ENCODE measurements at regions not wholly inside any gene's neighbourhood (a gene's known extent, or its start where the extent isn't known, plus 50 kb on each side); places are given as distances from the start of the nearest gene placed in this dataset.

GRCh38 chr14:59101476-59101875, 87.0 kb upstream of the DAAM1 start:
- Histone ChIP-seq H3K9me3 (no peaks in the 10 kb centered on the region), H3K27me3 (ENCODE audit: insufficient read depth) (no peaks in the 10 kb centered on the region), H2AFZ (ENCODE audit: low read depth) (no peak overlapping the region), H3K4me3 (ENCODE audit: low read depth in 2 of 2, low read length in 1 of 2) (no peak overlapping the region), H3K27ac (ENCODE audit: low read depth in 2 of 2, low read length in 1 of 2) (no peak overlapping the region), H3K9ac (no peak overlapping the region), H3K79me2 (ENCODE audit: insufficient read depth) (no peaks in the 10 kb centered on the region), H3K36me3 (replicated peaks in 1 of 2; ENCODE audit: control insufficient read depth in 1 of 2, insufficient read depth in 2 of 2, low read length in 1 of 2) (no peaks in the 10 kb centered on the region), H3K4me1 (ENCODE audit: control insufficient read depth in 1 of 2, insufficient read depth in 2 of 2, low read depth in 1 of 2, low read length in 1 of 2) (peaks cover 0 to 9% of the 10 kb centered on the region in 2 experiments; a peak in 1 of 4 replicates), H3K4me2 (no peak overlapping the region), H4K20me1 (ENCODE audit: insufficient read depth) (no peaks in the 10 kb centered on the region), H3F3A (replicated peaks; ENCODE audit: insufficient read depth) (peaks cover 17% of the 10 kb centered on the region), H3K9me2 (no peaks in the 10 kb centered on the region)
- no peak for DNase-seq
- ChIA-PET POLR2A (no interaction called here), CTCF (interaction anchor here (1.2 kb wide), 1 partner anchor 463 kb away, joined by 4 read pairs; no protein-coding TSS in a partner anchor)
- TF ChIP-seq, protein P1, sequence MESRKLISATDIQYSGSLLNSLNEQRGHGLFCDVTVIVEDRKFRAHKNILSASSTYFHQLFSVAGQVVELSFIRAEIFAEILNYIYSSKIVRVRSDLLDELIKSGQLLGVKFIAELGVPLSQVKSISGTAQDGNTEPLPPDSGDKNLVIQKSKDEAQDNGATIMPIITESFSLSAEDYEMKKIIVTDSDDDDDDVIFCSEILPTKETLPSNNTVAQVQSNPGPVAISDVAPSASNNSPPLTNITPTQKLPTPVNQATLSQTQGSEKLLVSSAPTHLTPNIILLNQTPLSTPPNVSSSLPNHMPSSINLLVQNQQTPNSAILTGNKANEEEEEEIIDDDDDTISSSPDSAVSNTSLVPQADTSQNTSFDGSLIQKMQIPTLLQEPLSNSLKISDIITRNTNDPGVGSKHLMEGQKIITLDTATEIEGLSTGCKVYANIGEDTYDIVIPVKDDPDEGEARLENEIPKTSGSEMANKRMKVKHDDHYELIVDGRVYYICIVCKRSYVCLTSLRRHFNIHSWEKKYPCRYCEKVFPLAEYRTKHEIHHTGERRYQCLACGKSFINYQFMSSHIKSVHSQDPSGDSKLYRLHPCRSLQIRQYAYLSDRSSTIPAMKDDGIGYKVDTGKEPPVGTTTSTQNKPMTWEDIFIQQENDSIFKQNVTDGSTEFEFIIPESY (IDR thresholded peaks at IDR 0.05; ENCODE audit: borderline replicate concordance, low read depth), result no peak
- TF ChIP-seq RXRA (IDR thresholded peaks at IDR 0.05; ENCODE audit: borderline replicate concordance, low read depth) (no peak), RFX5 (IDR thresholded peaks at IDR 0.05; ENCODE audit: low read length) (no peak), USF1 (IDR thresholded peaks at IDR 0.05; ENCODE audit: borderline replicate concordance, low read depth) (no peak), ELF1 (IDR thresholded peaks at IDR 0.05) (no peak), NRF1 (IDR thresholded peaks at IDR 0.05; ENCODE audit: low read depth, low read length) (no peak), FOSL2 (IDR thresholded peaks at IDR 0.05; ENCODE audit: borderline replicate concordance, low read depth) (no peak), JUND (IDR thresholded peaks at IDR 0.05) (no peak)

DNA sequence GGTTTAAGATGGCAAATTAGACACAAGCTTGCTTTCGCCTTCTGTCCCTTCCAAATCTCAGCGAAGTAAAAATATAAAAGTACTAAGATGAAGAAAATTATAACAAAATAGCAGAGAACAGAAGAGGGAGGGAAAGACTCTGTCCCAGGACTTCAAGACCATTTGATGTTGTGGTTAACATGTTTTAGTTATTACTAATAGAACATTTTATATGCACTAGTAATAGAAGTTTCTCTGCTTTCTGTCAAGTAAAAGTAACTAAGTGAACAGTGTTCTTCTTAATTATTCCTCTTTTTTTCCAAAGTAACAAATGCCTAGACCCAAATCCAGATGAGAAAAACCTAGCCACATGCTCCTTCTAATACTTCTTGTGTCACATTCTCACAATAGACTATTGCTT, 85.1 kb upstream of the DAAM1 start:
- Histone ChIP-seq H3K9me2 (no peaks in the 10 kb centered on the region), H3F3A (replicated peaks; ENCODE audit: insufficient read depth) (peaks cover 12% of the 10 kb centered on the region), H3K9me3 (no peaks in the 10 kb centered on the region), H3K4me1 (ENCODE audit: control insufficient read depth in 1 of 2, insufficient read depth in 2 of 2, low read depth in 1 of 2, low read length in 1 of 2) (peaks cover 0 to 4% of the 10 kb centered on the region in 2 experiments; a peak in 2 of 4 replicates), H2AFZ (ENCODE audit: low read depth) (no peak overlapping the region), H3K79me2 (ENCODE audit: insufficient read depth) (no peaks in the 10 kb centered on the region), H4K20me1 (ENCODE audit: insufficient read depth) (no peaks in the 10 kb centered on the region), H3K36me3 (replicated peaks in 1 of 2; ENCODE audit: control insufficient read depth in 1 of 2, insufficient read depth in 2 of 2, low read length in 1 of 2) (no peaks in the 10 kb centered on the region), H3K4me2 (no peak overlapping the region), H3K9ac (peak overlapping the region; percentile 27; the same call in 1 of the 2 replicates), H3K27me3 (ENCODE audit: insufficient read depth) (no peaks in the 10 kb centered on the region), H3K27ac (ENCODE audit: low read depth in 2 of 2, low read length in 1 of 2) (peak overlapping the region in 1 of 2 experiments; percentile 78; a peak in 2 of 4 replicates), H3K4me3 (ENCODE audit: low read depth in 2 of 2, low read length in 1 of 2) (no peak overlapping the region)
- POLR2A ChIA-PET, result no interaction called here
- WGBS (ENCODE audit: low lambda C conversion rate), result 74% methylated on average over 2 of the region's 2 CpGs
- TF ChIP-seq RCOR1 (IDR thresholded peaks at IDR 0.05; ENCODE audit: low read length), result no peak
- TF ChIP-seq TCF12 (IDR thresholded peaks at IDR 0.05), result peak; percentile 58
- TF ChIP-seq SMC3 (IDR thresholded peaks at IDR 0.05; ENCODE audit: low read depth, low read length), result no peak
- no peak for TF ChIP-seq FOSL2 (IDR thresholded peaks at IDR 0.05; ENCODE audit: borderline replicate concordance, low read depth)
- 0 out of 2 replicates have a peak, but pooled peaks have one; percentile 4 for TF ChIP-seq JUND (IDR thresholded peaks at IDR 0.05)
- no peak for DNase-seq
- CTCF ChIA-PET, result interaction anchor here (1.1 kb wide), 1 partner anchor 48 kb away, joined by 4 read pairs; no protein-coding TSS in a partner anchor
